ENCODE measurements at regions not wholly inside any gene's neighbourhood (a gene's known extent, or its start where the extent isn't known, plus 50 kb on each side); places are given as distances from the start of the nearest gene placed in this dataset.

GRCh38 chr15:95328559-95328958 lies 1001.9 kb upstream of the NR2F2 start:
- no peak overlapping the region for H3K4me3 ChIP-seq (ENCODE audit: low read length)
- DNase-seq (ENCODE audit: low read depth): no peak
- no peak for TF ChIP-seq CTCF (conservative IDR thresholded peaks at IDR 0.05; ENCODE audit: low read depth, low read length)

GRCh38 chr15:95329362-95329761 lies 1001.1 kb upstream of the NR2F2 start:
- DNase-seq (ENCODE audit: low read depth): no peak
- no peak for TF ChIP-seq CTCF (conservative IDR thresholded peaks at IDR 0.05; ENCODE audit: low read depth, low read length)
- no peak overlapping the region for H3K4me3 ChIP-seq (ENCODE audit: low read length)

GRCh38 chr15:95341686-95342085 lies 988.8 kb upstream of the NR2F2 start:
- no peak for TF ChIP-seq CTCF (conservative IDR thresholded peaks at IDR 0.05; ENCODE audit: low read depth, low read length)

GRCh38 chr15:95345867-95346266 lies 984.6 kb upstream of the NR2F2 start:
- no peak for DNase-seq (ENCODE audit: low read depth)
- TF ChIP-seq CTCF (conservative IDR thresholded peaks at IDR 0.05; ENCODE audit: low read depth, low read length): no peak
- no peak overlapping the region for H3K4me3 ChIP-seq (ENCODE audit: low read length)

More at GRCh38 chr15:95341686-95342085, 988.8 kb upstream of the NR2F2 start:
- no peak overlapping the region for H3K4me3 ChIP-seq (ENCODE audit: low read length)
- no peak for DNase-seq (ENCODE audit: low read depth)

GRCh38 chr15:95346721-95347475 lies 983.6 kb upstream of the NR2F2 start:
- H3K4me3 ChIP-seq (ENCODE audit: low read length): no peak overlapping the region
- no peak for DNase-seq (ENCODE audit: low read depth)
- TF ChIP-seq CTCF (conservative IDR thresholded peaks at IDR 0.05; ENCODE audit: low read depth, low read length): no peak

GRCh38 chr15:95347837-95348236 lies 982.7 kb upstream of the NR2F2 start:
- no peak for TF ChIP-seq CTCF (conservative IDR thresholded peaks at IDR 0.05; ENCODE audit: low read depth, low read length)
- H3K4me3 ChIP-seq (ENCODE audit: low read length): no peak overlapping the region
- DNase-seq (ENCODE audit: low read depth): no peak

- H3K4me3 ChIP-seq (ENCODE audit: low read length): no peak overlapping the region
- no peak for TF ChIP-seq CTCF (conservative IDR thresholded peaks at IDR 0.05; ENCODE audit: low read depth, low read length)
- no peak for DNase-seq (ENCODE audit: low read depth)
Measured at GRCh38 chr15:95350908-95351307, 979.6 kb upstream of the NR2F2 start.
